ENCODE measurements at regions not wholly inside any gene's neighbourhood (a gene's known extent, or its start where the extent isn't known, plus 50 kb on each side); places are given as distances from the start of the nearest gene placed in this dataset.

GRCh38 chr3:160150066-160150465 is 75.2 kb upstream of the C3orf80 start:
- no peaks in the 10 kb centered on the region for H3K9me3 ChIP-seq
- no peak for TF ChIP-seq CTCF (IDR thresholded peaks at IDR 0.05; ENCODE audit: insufficient read depth in 1 of 2, low read depth in 1 of 2, low read length in 1 of 2, severe bottlenecking in 1 of 2, unreplicated experiment in 1 of 2)
- intact Hi-C loops (cut with micrococcal nuclease; ENCODE audit: unreplicated experiment): no loop called here
- H3K4me1 ChIP-seq: no peaks in the 10 kb centered on the region
- no peaks in the 10 kb centered on the region for H3K27me3 ChIP-seq (replicated peaks; ENCODE audit: control insufficient read depth, insufficient read depth, low read length)
- H3K4me1 Mint-ChIP-seq (ENCODE audit: low read depth, unreplicated experiment): no peaks in the 10 kb centered on the region
- no peaks in the 10 kb centered on the region for H3K27me3 Mint-ChIP-seq (ENCODE audit: insufficient read depth, unreplicated experiment)
- BruUV-seq (replicated peaks): no TSS peak
- peaks cover 10% of the 10 kb centered on the region for H3K9me3 Mint-ChIP-seq (ENCODE audit: unreplicated experiment)
- H3K27ac Mint-ChIP-seq (ENCODE audit: unreplicated experiment): no peak overlapping the region
- no peaks in the 10 kb centered on the region for H3K36me3 Mint-ChIP-seq (ENCODE audit: insufficient read depth, unreplicated experiment)
- H3K36me3 ChIP-seq (ENCODE audit: control insufficient read depth, insufficient read depth, low read length): no peaks in the 10 kb centered on the region
- ChIA-PET POLR2A (no interaction called here), CTCF (no interaction called here)
- DNase-seq: no peak
- no peak overlapping the region for H3K4me3 Mint-ChIP-seq (ENCODE audit: unreplicated experiment)
- H3K4me3 ChIP-seq (ENCODE audit: low read depth, low read length): no peak overlapping the region

GRCh38 chr3:160150525-160150924 is 74.7 kb upstream of the C3orf80 start:
- Mint-ChIP-seq H3K36me3 (ENCODE audit: insufficient read depth, unreplicated experiment) (no peaks in the 10 kb centered on the region), H3K9me3 (ENCODE audit: unreplicated experiment) (peaks cover 10% of the 10 kb centered on the region), H3K27me3 (ENCODE audit: insufficient read depth, unreplicated experiment) (no peaks in the 10 kb centered on the region), H3K27ac (ENCODE audit: unreplicated experiment) (no peak overlapping the region), H3K4me3 (ENCODE audit: unreplicated experiment) (no peak overlapping the region), H3K4me1 (ENCODE audit: low read depth, unreplicated experiment) (no peaks in the 10 kb centered on the region)
- Histone ChIP-seq H3K9me3 (no peaks in the 10 kb centered on the region), H3K4me3 (ENCODE audit: low read depth, low read length) (no peak overlapping the region), H3K4me1 (no peaks in the 10 kb centered on the region), H3K36me3 (ENCODE audit: control insufficient read depth, insufficient read depth, low read length) (no peaks in the 10 kb centered on the region), H3K27me3 (replicated peaks; ENCODE audit: control insufficient read depth, insufficient read depth, low read length) (no peaks in the 10 kb centered on the region)
- POLR2A ChIA-PET: no interaction called here
- no peak for TF ChIP-seq CTCF (IDR thresholded peaks at IDR 0.05; ENCODE audit: insufficient read depth in 1 of 2, low read depth in 1 of 2, low read length in 1 of 2, severe bottlenecking in 1 of 2, unreplicated experiment in 1 of 2)
- intact Hi-C loops (cut with micrococcal nuclease; ENCODE audit: unreplicated experiment): no loop called here
- CTCF ChIA-PET: no interaction called here
- no TSS peak for BruUV-seq (replicated peaks)
- no peak for DNase-seq

DNA sequence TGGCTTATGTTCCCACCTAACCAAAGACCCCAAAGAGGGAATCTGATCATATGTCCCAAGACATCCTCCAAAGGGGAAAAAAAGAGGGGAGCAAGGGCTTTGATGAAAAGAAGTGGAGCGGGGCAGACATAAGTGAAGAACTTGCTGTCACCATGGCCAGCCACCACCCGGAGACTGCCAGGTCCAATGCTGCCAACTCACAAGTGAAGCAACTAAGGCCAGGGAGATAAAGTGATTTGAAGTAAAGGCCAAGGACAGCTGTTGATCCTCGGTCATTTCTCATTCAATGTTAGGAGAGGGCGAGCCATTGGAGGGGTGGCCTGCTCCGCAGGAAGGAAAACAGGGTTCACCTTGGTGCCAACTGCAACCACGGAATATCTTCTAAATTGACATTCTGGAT is 72.6 kb upstream of the C3orf80 start:
- Mint-ChIP-seq H3K27me3 (ENCODE audit: insufficient read depth, unreplicated experiment) (no peaks in the 10 kb centered on the region), H3K9me3 (ENCODE audit: unreplicated experiment) (peaks cover 2% of the 10 kb centered on the region), H3K4me3 (ENCODE audit: unreplicated experiment) (no peak overlapping the region), H3K36me3 (ENCODE audit: insufficient read depth, unreplicated experiment) (no peaks in the 10 kb centered on the region), H3K27ac (ENCODE audit: unreplicated experiment) (no peak overlapping the region), H3K4me1 (ENCODE audit: low read depth, unreplicated experiment) (no peaks in the 10 kb centered on the region)
- Histone ChIP-seq H3K9me3 (no peaks in the 10 kb centered on the region), H3K36me3 (ENCODE audit: control insufficient read depth, insufficient read depth, low read length) (no peaks in the 10 kb centered on the region), H3K4me1 (no peaks in the 10 kb centered on the region), H3K4me3 (ENCODE audit: low read depth, low read length) (no peak overlapping the region), H3K27me3 (replicated peaks; ENCODE audit: control insufficient read depth, insufficient read depth, low read length) (no peaks in the 10 kb centered on the region)
- ChIA-PET CTCF (no interaction called here), POLR2A (no interaction called here)
- intact Hi-C loops (cut with micrococcal nuclease; ENCODE audit: unreplicated experiment): no loop called here
- DNase-seq: no peak
- BruUV-seq (replicated peaks): no TSS peak
- TF ChIP-seq CTCF (IDR thresholded peaks at IDR 0.05; ENCODE audit: insufficient read depth in 1 of 2, low read depth in 1 of 2, low read length in 1 of 2, severe bottlenecking in 1 of 2, unreplicated experiment in 1 of 2): no peak
